ENCODE measurements at regions not wholly inside any gene's neighbourhood (a gene's known extent, or its start where the extent isn't known, plus 50 kb on each side); places are given as distances from the start of the nearest gene placed in this dataset.
A peak's percentile ranks its signal among the peaks of the same experiment; 100 is the strongest.

DNA sequence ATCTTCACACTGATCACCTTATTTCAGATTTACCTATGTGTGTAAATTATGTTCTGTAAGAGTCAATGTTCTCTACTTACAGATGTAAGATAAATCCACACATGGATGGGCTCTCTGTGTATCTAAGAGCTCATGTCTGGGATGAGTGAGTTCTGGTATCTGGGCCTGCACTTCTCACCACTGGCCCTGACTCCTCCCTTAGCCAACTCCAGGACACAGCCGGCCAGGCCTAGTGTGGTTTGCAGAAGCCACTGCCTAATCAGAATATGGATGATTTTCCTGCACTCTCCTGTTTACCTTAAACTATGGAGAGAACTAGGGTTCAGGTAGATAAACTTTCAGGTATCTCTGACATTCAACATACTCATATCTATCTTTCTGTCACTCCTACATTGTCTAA, 1284.8 kb downstream of the TMEM121 start:
- no peak for DNase-seq

DNA sequence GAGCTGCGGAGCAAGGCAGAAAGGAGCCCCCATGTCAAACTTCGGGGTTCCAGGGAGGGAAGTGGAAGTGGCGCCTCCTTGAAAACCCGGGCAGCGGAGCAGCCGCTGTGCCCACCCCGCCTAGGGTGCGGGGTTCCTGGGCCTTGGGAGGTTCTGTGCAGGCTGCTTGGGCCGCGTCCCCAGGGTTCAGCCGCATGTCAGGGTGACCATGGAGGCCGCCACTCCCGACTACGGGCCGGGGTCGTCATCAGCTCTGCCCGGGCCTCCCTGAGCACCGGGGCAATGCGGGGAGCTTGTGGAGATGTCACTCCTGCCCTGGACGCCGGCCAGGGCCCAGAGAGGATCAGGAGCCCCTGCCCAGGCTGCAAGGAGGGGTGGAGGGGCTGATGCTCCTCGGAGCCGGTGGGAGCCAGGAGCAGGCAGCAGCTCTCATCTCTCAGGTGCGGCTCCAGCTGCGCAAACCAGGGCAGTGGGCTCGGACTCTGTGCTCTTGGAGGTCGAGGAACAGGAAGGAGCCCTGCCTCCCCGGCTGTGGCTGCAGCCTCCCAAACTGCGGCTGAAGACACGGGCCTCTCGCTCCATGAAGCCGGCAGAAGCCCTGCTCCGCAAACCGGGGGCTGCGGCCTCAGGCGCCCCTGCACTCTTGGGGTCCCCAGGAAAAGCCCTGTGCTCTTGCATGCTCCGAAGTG, 1286.5 kb downstream of the TMEM121 start:
- DNase-seq = no peak

DNA sequence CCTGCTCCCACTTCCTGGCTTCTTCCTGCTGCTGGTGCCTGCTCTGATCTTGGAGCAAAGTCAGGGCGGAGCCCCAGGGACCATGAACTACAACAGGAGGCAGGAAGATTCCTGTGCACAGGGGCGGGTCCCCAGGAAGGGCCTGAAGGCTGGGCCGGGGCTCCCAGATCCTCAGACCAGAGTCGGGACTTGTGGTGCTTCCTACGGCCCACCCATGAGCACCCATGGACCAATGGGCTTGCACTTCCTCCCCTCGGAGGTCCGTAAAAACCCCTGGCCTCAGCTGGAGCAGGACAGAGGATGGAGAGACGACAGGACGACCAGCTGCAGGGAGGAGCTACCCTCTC, 1287.1 kb downstream of the TMEM121 start:
- no peak for DNase-seq

DNA sequence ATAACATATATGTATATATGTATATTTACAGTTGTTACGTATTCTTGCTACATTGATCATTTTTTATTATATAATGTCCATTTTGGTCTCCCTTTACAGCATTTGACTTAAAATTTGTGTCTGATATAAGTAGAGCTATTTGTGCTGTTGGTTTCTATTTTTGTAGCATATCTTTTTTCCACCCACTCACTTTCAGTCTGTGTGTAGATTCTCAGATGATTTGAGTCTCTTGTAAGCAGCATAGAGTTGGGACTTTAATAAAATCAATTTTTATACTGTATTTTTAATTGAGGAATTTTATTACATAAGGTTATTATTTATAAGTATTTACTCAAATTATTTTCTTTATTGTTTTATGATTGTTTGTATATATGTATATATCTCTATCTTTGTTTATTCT, 1293.7 kb downstream of the TMEM121 start:
- DNase-seq = no peak

DNA sequence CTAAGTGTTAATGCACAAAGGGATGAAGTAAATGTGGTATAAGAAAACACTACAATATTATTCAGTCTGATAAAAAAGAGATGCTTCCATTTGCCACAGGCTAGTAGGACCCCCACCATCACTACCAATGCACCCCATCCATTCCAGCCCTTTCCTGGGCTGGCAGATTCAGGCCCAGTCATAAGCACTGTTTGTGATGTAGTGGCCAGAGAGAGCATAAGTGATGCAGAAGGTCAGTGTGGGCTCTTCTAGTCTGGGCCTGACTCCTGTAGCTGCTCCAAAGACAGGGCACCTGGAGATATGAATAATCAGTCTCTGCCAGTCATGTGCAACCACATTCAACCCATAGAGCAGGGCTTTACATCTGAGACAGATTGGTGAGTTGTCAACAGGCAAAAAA, 1294.7 kb downstream of the TMEM121 start:
- no peak for DNase-seq

DNA sequence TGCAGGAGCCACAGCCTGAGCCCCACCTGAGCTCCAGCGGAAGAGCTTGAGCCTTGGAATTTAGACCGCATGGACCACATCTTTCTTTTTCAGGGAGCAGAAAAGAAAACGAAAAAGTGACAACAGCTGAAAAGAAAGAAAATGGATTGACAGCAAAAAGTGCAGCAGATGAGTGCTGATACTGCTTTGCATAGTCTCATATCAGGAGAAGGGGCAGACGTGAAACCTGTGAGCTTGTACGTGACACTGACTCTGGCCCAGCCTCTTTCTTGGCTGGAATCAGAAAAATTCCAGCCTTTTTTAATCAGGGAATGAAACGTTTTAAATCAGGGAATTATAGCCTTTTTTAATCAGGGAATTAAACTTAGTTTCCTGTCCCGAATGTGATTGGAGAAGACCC, 1296.5 kb downstream of the TMEM121 start:
- DNase-seq = no peak

DNA sequence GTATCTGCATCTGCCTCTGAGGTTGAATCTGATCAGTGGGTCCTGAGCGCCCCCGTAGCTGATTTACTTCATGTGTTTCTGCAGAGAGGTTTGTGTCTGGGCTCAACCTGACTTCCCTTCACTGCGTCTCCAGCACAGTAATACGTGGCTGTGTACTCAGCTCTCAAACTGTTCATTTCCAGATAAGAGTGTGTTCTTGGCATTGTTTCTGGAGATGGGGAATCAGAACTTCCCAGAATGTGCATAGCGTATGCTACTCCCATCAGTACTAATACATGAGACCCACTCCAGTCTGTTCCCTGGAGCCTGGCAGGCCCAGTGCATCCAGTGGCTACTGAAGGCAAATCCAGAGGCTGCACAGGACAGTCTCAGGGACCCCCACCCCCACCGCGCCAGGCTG, 1297.2 kb downstream of the TMEM121 start:
- DNase-seq = no peak

DNA sequence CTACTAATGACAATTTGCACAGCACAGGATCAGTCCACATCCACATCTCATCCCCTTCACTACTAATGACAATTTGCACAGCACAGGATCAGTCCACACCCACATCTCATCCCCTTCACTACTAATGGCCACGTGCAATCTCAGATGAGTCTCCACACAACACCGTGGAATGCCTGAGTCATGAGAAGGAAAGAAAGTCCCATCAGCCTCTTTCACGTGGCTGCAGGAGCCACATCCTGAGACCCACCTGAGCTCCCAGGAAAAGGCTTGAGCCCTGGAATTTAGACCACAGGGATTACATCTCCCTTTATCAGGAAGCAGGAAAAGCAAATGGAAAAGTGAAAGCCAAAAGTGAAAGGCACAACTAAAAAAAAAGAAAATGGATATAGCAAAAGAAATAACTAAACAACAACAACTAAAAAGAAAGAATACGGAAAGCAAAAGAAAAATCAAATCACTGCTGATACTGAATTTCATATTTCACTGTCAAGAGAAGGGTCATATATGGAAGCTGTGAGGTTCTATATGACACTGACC, 1300.5 kb downstream of the TMEM121 start:
- DNase-seq = no peak

DNA sequence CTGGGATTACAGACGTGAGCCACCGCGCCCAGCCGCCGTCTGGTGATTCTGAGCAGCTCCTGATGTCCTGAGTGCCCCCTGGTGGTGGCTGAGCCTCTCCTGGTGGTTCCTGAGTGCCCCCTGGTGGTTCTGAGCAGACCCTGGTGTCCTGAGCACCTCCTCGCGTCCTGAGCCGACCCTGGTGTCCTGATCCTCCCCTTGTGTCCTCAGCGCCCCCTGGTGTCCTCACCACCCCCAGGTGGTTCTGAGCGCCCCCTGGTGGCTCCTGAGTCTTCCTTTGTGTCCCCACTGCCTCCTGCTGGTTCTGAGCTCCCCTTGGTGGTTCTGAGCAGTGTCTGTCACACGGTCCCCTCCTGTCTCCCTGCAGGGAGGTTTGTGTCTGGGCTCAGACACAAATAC, 1304.9 kb downstream of the TMEM121 start:
- DNase-seq = peak in 1 of 3 experiments; percentile 9

DNA sequence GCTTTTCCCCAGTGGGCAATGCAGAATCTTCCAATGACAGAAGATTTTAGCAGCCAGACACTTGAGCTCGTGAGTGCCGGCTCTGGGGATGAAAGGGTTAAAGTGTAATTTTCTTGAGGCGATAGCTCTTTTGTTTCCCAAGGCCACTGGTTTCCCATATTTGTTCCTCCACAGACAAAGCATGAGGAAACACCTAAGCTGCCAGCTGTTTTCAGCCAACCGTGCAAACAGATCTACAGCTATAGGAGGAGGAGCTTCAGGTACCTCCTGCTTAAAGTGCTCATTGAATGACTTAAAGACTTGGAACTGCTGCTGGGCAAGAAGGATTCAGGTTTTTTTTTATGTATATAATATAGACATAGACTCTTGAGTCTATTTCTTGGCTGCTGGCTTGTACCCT, 1311.5 kb downstream of the TMEM121 start:
- peak in 1 of 3 experiments; percentile 93 for DNase-seq

DNA sequence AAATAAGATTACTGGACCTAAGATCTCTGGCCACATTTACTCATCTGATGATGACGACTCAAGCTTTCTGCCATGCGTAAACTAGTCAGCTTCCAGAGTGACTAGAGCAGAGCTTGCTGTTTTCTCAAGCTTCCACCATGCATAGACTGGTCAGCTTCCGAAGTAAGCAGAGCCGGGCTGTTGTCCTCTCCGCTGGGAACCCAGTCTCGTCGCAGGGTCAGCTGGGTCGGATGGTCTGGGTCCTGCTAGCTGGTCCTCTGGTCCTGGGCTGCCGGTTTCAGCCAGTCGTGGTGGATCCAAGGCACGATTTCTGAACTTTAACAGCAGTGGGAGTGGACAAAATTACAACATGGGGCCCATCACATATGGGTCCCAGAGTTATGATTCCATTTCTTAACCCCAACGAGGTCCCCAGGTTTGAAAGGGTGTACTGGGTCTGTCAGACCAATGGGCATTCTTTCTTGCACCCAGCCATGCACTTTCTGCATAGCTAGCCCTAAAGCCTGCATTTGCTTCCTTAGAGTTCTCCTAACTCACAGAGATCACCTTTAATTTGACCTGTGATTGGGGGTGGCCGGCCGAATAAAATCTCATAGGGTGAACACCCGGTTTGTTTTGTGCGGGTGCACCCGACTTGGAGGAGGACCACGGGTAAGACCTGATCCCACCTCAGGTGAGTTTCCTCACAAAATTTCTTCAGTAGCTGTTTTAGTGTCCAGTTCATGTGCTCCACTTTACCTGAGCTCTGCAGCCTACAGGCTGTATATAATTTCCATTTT, 1312.8 kb downstream of the TMEM121 start:
- DNase-seq = no peak

DNA sequence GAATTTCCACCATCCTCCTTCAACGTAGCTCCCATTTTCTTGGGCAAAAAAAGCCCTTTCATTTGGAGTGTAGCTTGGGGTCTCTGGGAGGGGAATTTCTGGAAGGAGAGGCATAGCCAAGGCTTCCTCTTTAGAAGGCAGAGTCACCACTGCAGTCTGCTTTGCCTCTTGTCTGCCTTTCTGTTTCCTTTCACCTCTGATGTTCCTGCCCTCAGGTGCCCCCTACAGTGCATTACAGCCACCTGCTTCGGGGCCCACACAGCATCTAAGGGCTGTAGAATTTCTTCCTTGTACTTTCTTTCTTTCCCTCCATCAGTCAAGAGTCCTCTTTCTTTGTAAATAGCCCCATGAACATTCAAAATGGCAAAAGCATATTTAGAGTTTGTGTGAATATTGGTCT, 1313.9 kb downstream of the TMEM121 start:
- peak in 1 of 3 experiments; percentile 48 for DNase-seq

DNA sequence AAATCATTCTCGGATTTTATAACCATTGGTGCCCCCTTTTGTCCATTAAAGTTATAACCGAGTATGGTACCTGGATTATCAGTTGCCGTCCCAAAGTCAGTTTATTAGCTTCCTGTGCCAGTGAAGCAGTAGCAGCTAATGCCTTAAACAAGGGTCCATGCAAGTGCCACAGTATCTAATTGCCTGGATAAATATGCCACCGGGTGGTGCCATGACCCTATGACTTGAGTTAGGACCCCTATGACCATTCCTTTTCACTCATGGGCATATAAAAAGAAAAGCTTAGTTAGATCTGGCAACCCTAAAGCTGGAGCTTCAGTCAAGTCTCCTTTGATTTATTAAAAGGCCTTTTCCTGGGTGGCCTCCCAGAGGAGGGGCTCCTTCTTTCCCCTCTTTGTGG, 1314.6 kb downstream of the TMEM121 start:
- no peak for DNase-seq

DNA sequence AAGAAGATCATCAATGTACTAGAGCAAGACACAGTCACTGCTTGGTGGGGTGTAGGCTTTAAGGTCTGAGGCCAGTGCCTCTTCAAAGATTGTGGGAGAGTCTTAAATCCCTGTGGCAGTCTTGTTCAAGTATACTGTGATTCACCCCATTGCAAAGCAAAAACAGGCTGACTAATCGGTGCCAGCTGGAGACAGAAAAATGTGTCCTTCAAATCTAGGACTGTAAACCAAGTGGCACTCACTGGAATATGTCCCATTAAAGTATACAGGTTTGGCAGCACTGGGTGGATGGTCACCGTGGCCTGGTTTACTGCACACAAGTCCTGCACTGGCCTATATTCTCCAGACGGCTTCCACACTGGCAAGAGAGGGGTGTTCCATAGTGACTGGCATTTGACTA, 1315.3 kb downstream of the TMEM121 start:
- DNase-seq = no peak

DNA sequence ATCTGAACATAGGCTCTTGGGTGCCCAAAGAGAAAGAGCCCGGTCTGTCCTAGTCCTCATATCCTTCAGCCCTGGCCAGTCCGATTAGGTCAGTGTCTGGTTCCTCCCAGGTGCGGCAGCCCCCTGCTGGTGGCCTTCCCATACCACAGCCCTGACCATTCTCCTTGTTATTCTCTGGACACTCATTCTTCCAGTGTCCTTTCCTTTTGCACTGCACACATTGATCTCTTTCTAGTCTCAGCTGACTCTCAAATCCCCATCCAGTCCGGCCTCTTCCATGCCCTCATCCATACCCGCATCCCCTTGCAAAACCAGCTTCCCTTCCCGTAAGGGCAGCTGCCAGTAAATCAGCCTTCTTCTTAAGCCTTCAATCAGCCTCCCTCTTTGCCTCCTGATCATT, 1316.3 kb downstream of the TMEM121 start:
- DNase-seq = no peak

DNA sequence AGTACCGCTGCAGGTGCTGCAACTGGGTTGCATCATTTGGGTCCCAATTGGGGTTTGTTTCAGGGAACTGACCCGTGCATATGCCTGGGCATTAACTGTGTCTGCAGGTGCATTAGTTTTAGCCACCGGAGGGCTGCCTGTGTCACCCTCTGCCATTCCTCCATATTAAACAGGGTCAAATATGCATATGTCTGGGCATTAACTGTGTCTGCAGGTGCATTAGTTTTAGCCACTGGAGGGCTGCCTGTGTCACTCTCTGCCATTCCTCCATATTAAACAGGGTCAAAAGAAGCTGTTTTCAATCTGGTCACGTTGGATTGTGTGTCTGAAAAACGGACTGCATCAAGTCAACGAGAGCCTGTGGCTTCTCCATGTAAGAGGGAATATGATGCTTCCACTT, 1317.0 kb downstream of the TMEM121 start:
- no peak for DNase-seq

DNA sequence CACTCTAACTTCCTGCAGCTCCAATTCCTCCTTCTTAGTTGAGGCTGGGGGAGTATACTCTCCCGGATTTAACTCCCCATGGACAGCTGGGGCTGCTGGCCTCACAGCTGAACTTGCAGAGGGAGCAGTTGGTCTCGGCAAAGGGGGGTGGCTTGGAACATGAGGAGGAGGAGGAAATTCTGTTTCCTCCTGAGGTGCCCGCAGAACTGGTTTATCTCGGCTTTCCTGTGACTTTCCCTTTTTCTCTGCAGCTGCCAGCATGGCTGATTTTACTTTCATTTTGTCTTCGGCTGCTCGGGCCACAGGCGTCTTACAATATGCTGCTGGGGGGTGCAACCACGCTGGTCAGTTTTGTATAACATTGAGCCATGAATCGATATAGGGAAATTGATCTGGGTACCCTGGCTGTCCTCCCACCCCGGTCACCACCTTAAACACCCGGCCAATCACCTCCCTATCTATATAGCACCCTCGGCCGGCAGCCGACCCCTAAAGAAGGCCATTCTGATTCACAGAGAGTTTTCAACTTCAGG, 1317.6 kb downstream of the TMEM121 start:
- DNase-seq = peak; percentile 33 to 61 (median 39)

DNA sequence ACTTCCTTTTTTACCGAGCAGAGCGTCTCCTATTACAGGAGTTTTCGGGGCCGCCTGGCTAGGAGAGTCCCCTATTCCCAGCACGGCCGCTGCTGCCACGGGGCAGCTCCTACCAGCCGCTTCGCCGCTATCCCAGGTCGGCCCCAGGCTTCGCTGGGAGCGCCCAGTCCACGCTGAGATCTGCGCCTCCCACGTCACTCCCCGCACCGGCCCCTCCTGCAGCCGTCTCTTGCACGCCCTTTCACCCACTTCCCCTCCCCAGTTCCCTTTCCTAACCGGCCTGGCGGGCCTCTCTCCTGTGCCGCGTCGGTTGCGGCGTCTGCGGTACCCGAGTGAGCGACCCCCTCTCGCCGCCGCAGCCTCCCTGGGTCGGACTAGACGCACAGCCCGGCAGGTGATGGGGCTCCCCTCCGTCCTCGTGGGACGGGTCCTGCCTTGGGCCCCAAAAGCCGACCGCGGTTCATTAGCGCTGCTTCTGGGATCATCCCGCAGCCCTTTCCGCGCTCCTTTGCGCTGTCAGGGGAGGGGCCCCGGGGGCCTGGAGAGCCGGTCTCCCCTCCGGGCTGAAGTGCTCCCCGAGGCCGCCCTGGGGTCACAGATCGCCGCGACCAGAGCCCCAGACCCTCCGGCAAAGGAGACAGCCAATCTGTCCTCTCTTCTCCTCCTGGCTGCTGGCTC, 1318.4 kb downstream of the TMEM121 start:
- peak; percentile 26 to 67 (median 42) for DNase-seq

DNA sequence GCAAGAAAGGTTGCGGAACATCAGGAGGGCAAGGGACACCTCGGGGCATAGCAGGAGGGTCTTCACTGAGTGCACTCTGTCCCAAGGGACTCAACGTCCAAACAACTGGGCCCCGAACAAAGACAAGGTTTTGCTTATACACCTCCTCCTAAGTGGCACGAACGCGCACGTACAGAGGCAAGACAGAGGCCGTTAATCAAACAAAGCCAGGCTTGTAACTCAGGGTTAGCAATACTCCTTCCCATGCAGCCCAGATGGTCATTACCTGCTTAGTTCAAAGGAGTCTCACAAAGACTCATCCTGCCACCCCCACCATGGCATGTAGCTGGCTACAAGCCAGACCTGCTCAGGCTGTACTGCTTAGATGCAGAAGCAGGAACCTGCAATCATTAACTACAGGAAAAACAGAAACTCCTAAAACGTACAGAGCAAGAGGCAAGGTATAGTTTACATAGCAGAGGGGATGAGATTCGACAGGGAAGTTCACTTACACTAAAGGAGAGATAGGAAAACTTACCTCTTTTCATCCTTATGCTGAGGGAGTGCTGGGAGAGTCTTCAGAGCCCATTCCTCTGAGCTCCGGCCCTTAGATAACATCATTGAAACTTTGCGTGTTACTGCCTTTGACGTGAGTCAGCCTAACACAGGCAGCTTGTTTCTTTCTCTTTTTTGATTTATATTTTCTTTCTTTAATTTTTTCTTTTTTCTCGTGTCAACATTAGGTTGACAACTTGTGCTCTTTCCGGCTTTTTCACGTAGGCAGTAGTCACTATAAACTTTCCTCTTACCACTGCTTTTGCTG, 1319.1 kb downstream of the TMEM121 start:
- DNase-seq = peak; percentile 21 to 87 (median 38)

DNA sequence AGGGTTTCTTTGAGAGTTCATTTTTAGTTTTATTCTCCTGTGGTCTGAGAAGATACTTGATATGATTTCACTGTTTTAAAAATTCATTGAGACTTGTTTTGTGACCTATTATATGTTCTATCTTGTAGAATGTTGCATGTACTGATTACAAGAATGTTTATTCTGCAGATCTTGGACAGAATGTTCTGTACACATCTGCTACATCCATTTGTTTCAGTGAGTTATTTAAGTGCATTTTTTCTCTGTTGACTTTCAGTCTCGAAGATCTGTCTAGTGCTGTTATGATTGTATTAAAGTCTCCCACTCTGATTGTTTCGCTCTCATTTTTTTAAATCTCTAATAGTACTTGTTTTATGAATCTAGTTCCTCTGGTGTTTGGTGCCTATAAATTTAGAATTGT, 1319.8 kb downstream of the TMEM121 start:
- DNase-seq = peak in 1 of 3 experiments; percentile 30

DNA sequence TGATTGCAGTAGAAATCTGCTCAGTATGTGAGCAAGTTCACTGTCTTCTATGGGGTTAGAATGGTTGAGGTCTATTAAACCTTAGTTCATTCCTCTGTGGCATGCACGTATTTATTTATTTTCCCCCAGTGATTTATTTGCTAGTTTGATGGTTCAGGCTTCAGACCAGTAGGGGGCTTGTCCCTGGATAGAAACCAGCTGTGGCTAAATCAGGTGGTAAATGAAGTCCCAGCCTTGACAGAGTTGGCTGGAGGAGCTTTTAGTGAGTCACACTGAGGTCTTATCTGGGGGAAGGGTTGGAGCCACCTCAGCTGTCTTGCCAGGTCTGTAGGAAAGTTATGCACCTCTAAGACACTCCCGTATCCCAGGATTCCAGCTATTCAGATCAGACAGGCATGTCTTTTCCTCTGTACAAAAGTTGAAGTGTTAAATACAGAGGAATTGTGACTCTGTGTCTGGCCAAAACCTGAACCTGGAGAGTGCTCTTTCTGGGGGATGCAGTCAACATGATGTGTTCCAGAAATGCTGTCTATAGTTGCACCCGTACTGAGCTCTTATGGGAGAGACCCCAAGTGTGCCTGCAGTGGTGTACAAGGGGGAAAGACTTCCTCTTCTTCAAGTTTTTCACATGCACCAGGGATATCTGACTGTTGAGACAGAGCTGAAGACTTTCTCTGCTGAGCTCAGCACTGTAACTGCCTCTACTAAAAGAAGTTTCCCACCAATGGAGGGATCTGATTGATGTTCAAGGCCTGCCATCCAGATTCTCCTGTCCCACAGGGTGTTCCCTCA, 1322.1 kb downstream of the TMEM121 start:
- no peak for DNase-seq
